Endothelial cell of umbilical vein (primary cell): ENCODE measurements at regions not wholly inside any gene's neighbourhood (a gene's known extent, or its start where the extent isn't known, plus 50 kb on each side); places are given as distances from the start of the nearest gene placed in this dataset.

Experiments
- EZH2 ChIP-seq: IDR thresholded peaks from 2 replicates; pipeline ENCODE4 v1.6.1; 2012; ENCODE audit warnings: borderline replicate concordance, low read depth, mild to moderate bottlenecking, moderate library complexity, low read length, inconsistent platforms; ENCODE audit not compliant: severe bottlenecking
- FOS ChIP-seq: IDR thresholded peaks from 2 replicates; pipeline ENCODE4 v1.6.1; 2011; ENCODE audit warnings: mild to moderate bottlenecking, low read length, moderate library complexity, borderline replicate concordance; ENCODE audit not compliant: insufficient read depth
- GATA2 ChIP-seq: IDR thresholded peaks from 2 replicates; pipeline ENCODE4 v1.7.0; 2011; ENCODE audit warnings: low read depth, mild to moderate bottlenecking, moderate library complexity, mixed read lengths, low read length; ENCODE audit not compliant: insufficient read length, insufficient read depth
- JUN ChIP-seq: IDR thresholded peaks from 2 replicates; pipeline ENCODE4 v1.6.1; 2011; ENCODE audit warnings: borderline replicate concordance, low read depth; ENCODE audit not compliant: insufficient read length, insufficient read depth
- POLR2A ChIP-seq: IDR thresholded peaks from 2 replicates; pipeline ENCODE4 v1.6.1; 2012; ENCODE audit warnings: low read depth, mild to moderate bottlenecking, control low read depth, low read length
- POLR2AphosphoS5 ChIP-seq: IDR thresholded peaks from 2 replicates; pipeline ENCODE4 v1.6.1; 2012; ENCODE audit warnings: low read depth, mild to moderate bottlenecking, control low read depth, low read length, moderate library complexity; ENCODE audit not compliant: insufficient read depth
- TF ChIP-seq, protein P1 (sequence below), 2 donors: IDR thresholded peaks; 1 replicate in 1 of 2; 2 replicates in 1 of 2; pipeline ENCODE4 v1.5.1; 2011; ENCODE audit warnings: low read length in 2 of 2, mild to moderate bottlenecking in 2 of 2, moderate library complexity in 2 of 2, control low read depth in 1 of 2, inconsistent platforms in 1 of 2, low read depth in 1 of 2; ENCODE audit not compliant: insufficient read depth in 1 of 2; ENCODE audit errors: extremely low read depth in 1 of 2
- TF ChIP-seq, protein P2 (sequence below): IDR thresholded peaks from 2 replicates; pipeline ENCODE4 v1.6.1; 2011; ENCODE audit not compliant: insufficient read depth, insufficient read length

DNA sequence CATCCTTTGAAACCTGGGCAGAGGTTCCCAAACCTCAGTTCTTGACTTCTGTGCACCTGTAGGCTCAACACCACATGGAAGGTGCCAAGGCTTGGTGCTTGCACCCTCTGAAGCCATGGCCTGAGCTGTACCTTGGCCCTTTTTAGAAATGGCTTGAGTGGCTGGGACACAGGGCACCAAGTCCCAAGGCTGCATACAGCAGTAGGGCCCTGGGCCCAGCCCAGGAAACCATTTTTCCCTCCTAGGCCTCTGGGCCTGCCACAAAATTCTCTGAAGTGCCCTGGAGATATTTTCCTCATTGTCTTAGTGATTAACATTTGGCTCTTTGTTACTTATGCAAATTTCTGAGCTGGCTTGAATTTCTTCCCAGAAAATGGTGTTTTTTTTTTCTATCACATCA, 65.6 kb upstream of the ACTRT2 start:
- TF ChIP-seq, protein P1, sequence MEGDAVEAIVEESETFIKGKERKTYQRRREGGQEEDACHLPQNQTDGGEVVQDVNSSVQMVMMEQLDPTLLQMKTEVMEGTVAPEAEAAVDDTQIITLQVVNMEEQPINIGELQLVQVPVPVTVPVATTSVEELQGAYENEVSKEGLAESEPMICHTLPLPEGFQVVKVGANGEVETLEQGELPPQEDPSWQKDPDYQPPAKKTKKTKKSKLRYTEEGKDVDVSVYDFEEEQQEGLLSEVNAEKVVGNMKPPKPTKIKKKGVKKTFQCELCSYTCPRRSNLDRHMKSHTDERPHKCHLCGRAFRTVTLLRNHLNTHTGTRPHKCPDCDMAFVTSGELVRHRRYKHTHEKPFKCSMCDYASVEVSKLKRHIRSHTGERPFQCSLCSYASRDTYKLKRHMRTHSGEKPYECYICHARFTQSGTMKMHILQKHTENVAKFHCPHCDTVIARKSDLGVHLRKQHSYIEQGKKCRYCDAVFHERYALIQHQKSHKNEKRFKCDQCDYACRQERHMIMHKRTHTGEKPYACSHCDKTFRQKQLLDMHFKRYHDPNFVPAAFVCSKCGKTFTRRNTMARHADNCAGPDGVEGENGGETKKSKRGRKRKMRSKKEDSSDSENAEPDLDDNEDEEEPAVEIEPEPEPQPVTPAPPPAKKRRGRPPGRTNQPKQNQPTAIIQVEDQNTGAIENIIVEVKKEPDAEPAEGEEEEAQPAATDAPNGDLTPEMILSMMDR (IDR thresholded peaks at IDR 0.05; ENCODE audit: extremely low read depth in 1 of 2, insufficient read depth in 1 of 2, low read depth in 1 of 2, low read length in 2 of 2) = no peak
- TF ChIP-seq POLR2A = no peak
- TF ChIP-seq POLR2AphosphoS5 = no peak
- no peak for TF ChIP-seq EZH2
- TF ChIP-seq GATA2 = no peak
- TF ChIP-seq, protein P2, sequence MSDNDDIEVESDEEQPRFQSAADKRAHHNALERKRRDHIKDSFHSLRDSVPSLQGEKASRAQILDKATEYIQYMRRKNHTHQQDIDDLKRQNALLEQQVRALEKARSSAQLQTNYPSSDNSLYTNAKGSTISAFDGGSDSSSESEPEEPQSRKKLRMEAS = no peak
- no peak for TF ChIP-seq JUN
- no peak for TF ChIP-seq FOS
